ENCODE measurements at regions not wholly inside any gene's neighbourhood (a gene's known extent, or its start where the extent isn't known, plus 50 kb on each side); places are given as distances from the start of the nearest gene placed in this dataset.

DNA sequence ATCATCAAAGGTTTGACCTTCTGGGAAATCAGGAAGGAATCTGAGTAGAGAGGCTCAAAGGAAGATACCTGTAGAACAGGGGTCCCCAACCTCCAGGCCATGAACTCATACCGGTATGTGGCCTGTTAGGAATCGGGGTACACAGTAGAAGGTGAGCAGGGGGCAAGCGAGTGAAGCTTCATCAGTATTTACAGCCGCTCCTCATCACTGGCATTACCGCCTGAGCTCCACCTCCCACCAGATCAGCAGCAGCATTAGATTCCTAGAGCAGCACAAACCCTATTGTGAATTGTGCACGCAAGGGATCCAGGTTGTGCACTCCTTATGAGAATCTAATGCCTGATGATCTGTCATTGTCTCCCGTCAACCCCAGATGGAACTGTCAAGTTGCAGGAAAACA, 158.5 kb upstream of the CACNA2D1 start:
- TF ChIP-seq, protein P1, sequence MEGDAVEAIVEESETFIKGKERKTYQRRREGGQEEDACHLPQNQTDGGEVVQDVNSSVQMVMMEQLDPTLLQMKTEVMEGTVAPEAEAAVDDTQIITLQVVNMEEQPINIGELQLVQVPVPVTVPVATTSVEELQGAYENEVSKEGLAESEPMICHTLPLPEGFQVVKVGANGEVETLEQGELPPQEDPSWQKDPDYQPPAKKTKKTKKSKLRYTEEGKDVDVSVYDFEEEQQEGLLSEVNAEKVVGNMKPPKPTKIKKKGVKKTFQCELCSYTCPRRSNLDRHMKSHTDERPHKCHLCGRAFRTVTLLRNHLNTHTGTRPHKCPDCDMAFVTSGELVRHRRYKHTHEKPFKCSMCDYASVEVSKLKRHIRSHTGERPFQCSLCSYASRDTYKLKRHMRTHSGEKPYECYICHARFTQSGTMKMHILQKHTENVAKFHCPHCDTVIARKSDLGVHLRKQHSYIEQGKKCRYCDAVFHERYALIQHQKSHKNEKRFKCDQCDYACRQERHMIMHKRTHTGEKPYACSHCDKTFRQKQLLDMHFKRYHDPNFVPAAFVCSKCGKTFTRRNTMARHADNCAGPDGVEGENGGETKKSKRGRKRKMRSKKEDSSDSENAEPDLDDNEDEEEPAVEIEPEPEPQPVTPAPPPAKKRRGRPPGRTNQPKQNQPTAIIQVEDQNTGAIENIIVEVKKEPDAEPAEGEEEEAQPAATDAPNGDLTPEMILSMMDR (IDR thresholded peaks at IDR 0.05) = no peak
- TF ChIP-seq POLR2AphosphoS5 (IDR thresholded peaks at IDR 0.05) (no peak), POLR2A (IDR thresholded peaks at IDR 0.05) (no peak)

All from upper lobe of left lung (tissue), 4 donors.